K562 (cell line): ENCODE measurements at regions not wholly inside any gene's neighbourhood (a gene's known extent, or its start where the extent isn't known, plus 50 kb on each side); places are given as distances from the start of the nearest gene placed in this dataset.
A peak's percentile ranks its signal among the peaks of the same experiment; 100 is the strongest.

Experiments used
- ATAC-seq: fragments of 200-7000 bp; cut with Tn5 transposase; 3 replicates; pipeline ENCODE4 v1.9.1; 2020; ENCODE audit warnings: moderate library complexity
- BruUV-seq: library from RNA; stranded (reverse); fragments of 400-500 nt; replicated peaks from 2 replicates; lab custom pipeline; 2021; lab: Mats Ljungman, UMichigan
- CTCF ChIA-PET: fragments of 300-600 bp; formaldehyde crosslinking; extraction: SDS; loops from one replicate; lab custom pipeline; 2021; ENCODE audit warnings: low intra/inter-chr PET ratio; lab: Yijun Ruan, JAX
- POLR2A ChIA-PET: fragments of 300-600, 350-650 bp; sonication (Branson Sonifier 250); formaldehyde crosslinking; extraction: SDS; loops from one replicate; lab custom pipeline; 2021; ENCODE audit warnings: antibody characterized with exemption, inconsistent platforms; lab: Yijun Ruan, JAX
- DNase-seq, 4 experiments: peaks; one replicate each; pipeline versions ENCODE4 v3.0.0 to v3.0.0-alpha.2; 2011 to 2018; ENCODE audit warnings: low spot score in 3 of 4, mixed read lengths in 3 of 4; ENCODE audit errors: extremely low read depth in 1 of 4
- FAIRE-seq: peaks from 2 replicates; lab custom pipeline; 2011; peaks lifted over from hg19 to GRCh38; lab: Jason Lieb, UNC
- H2AFZ ChIP-seq: 2 replicates; pipeline ENCODE4 v1.6.0; 2011; ENCODE audit warnings: low read depth, low read length, control low read depth, inconsistent platforms
- H3K27ac ChIP-seq: fragments of 200-600 bp; 3 replicates; pipeline ENCODE4 v1.8.0; 2011; ENCODE audit warnings: low read depth, mild to moderate bottlenecking, control low read depth, inconsistent platforms, low read length, moderate library complexity, mixed read lengths; ENCODE audit errors: extremely low read depth
- H3K27me3 ChIP-seq, 2 experiments: fragments of 300-600 bp in 1 of 2; 2 replicates in 1 of 2; 3 replicates in 1 of 2; pipeline versions ENCODE4 v1.6.0 to v1.8.0; 2011; ENCODE audit warnings: inconsistent platforms in 2 of 2, low read length in 2 of 2, mild to moderate bottlenecking in 1 of 2, mixed read lengths in 1 of 2, moderate library complexity in 1 of 2; ENCODE audit not compliant: control insufficient read depth in 2 of 2, insufficient read depth in 2 of 2
- H3K36me3 ChIP-seq: fragments of 300-600 bp; 3 replicates; pipeline ENCODE4 v1.8.0; 2011; ENCODE audit warnings: mild to moderate bottlenecking, low read length, inconsistent platforms; ENCODE audit not compliant: control insufficient read depth, insufficient read depth
- H3K4me1 ChIP-seq, 2 experiments: fragments of 200-600 bp in 1 of 2; replicated peaks in 1 of 2; 2 replicates in 1 of 2; 3 replicates in 1 of 2; pipeline versions ENCODE4 v1.5.1 to v1.8.0; 2011; ENCODE audit warnings: inconsistent platforms in 2 of 2, low read length in 2 of 2, mild to moderate bottlenecking in 1 of 2, mixed read lengths in 1 of 2, moderate library complexity in 1 of 2; ENCODE audit not compliant: control insufficient read depth in 2 of 2, insufficient read depth in 2 of 2
- H3K4me2 ChIP-seq: 2 replicates; pipeline ENCODE4 v1.6.1; 2011; ENCODE audit warnings: low read length, control low read depth, inconsistent platforms, mixed read lengths; ENCODE audit not compliant: insufficient read depth
- H3K4me3 ChIP-seq: fragments of 200-600 bp; sonication (generic), shearing (Covaris generic); 2 replicates; pipeline ENCODE4 v1.5.1; 2016; ENCODE audit warnings: control low read depth, inconsistent platforms
- H3K79me2 ChIP-seq: fragments of 200-600 bp; 3 replicates; pipeline ENCODE4 v1.8.0; 2011; ENCODE audit warnings: low read length, inconsistent platforms; ENCODE audit not compliant: control insufficient read depth, insufficient read depth
- H3K9ac ChIP-seq, 2 experiments: 2 replicates each; pipeline versions ENCODE4 v1.6.0 to v1.6.1; 2011; ENCODE audit warnings: low read depth in 2 of 2, low read length in 2 of 2, control low read depth in 1 of 2, inconsistent platforms in 1 of 2, mild to moderate bottlenecking in 1 of 2, mixed read lengths in 1 of 2; ENCODE audit not compliant: insufficient read depth in 1 of 2
- H3K9me1 ChIP-seq: one replicate; pipeline ENCODE4 v1.6.0; 2011; ENCODE audit warnings: inconsistent platforms, mild to moderate bottlenecking, low read length, moderate library complexity; ENCODE audit not compliant: control insufficient read depth, insufficient read depth
- H3K9me3 ChIP-seq: replicated peaks from 2 replicates; pipeline ENCODE4 v1.5.1; 2011; ENCODE audit warnings: low read depth, low read length, inconsistent platforms; ENCODE audit not compliant: control insufficient read depth, insufficient read depth
- H4K20me1 ChIP-seq: replicated peaks from 2 replicates; pipeline ENCODE4 v1.6.1; 2011; ENCODE audit warnings: low read length, inconsistent platforms, mixed read lengths; ENCODE audit not compliant: control insufficient read depth, insufficient read depth
- CREM ChIP-seq: IDR thresholded peaks from 2 replicates; pipeline ENCODE4 v1.6.1; 2014; ENCODE audit warnings: antibody characterized with exemption, low read depth
- HNRNPH1 ChIP-seq: fragments of 200-400 bp; formaldehyde crosslinking; optimal IDR thresholded peaks from 2 replicates; pipeline ENCODE3; 2017; ENCODE audit warnings: low read depth, mild to moderate bottlenecking, low read length, moderate library complexity
- MAZ ChIP-seq, 2 experiments: fragments of 450-650 bp in 1 of 2; sonication (generic) in 1 of 2; formaldehyde crosslinking; IDR thresholded peaks in 1 of 2; conservative IDR thresholded peaks in 1 of 2; 2 replicates each; pipeline versions ENCODE4 v1.4.0 to v1.5.0; 2020; ENCODE audit warnings: mild to moderate bottlenecking in 1 of 2, missing genetic modification reagents in 1 of 2
- PTBP1 ChIP-seq: fragments of 200-400 bp; formaldehyde crosslinking; IDR thresholded peaks from 2 replicates; pipeline ENCODE4 v1.6.1; 2017; ENCODE audit warnings: low read depth, low read length
- RAD21 ChIP-seq, 2 experiments: fragments of 250-450 bp in 1 of 2; fragments of 450-650 bp in 1 of 2; sonication (Bioruptor Pico) in 1 of 2; formaldehyde crosslinking in 1 of 2; IDR thresholded peaks in 1 of 2; conservative IDR thresholded peaks in 1 of 2; 2 replicates each; pipeline versions ENCODE4 v1.4.0 to v1.8.0; 2020 to 2022; ENCODE audit warnings: mild to moderate bottlenecking in 2 of 2, moderate library complexity in 1 of 2
- RAD51 ChIP-seq: fragments of 450-650 bp; IDR thresholded peaks from 2 replicates; pipeline ENCODE4 v1.7.1; 2016; ENCODE audit warnings: low read depth, mild to moderate bottlenecking, borderline replicate concordance
- VEZF1 ChIP-seq: fragments of 200-800 bp; sonication (Bioruptor generic); IDR thresholded peaks from 2 replicates; pipeline ENCODE4 v1.6.1; 2017; ENCODE audit warnings: missing genetic modification characterization, missing compliant biosample characterization
- YY1 ChIP-seq, 3 experiments: IDR thresholded peaks; 2 replicates each; pipeline ENCODE4 v1.6.1; 2011; ENCODE audit warnings: low read length in 2 of 3, mild to moderate bottlenecking in 2 of 3, moderate library complexity in 2 of 3, borderline replicate concordance in 1 of 3, control low read depth in 1 of 3, low read depth in 1 of 3; ENCODE audit not compliant: insufficient read depth in 3 of 3, insufficient replicate concordance in 2 of 3, control insufficient read depth in 1 of 3, insufficient read length in 1 of 3; ENCODE audit errors: extremely low read depth in 1 of 3
- ZNF507 ChIP-seq: conservative IDR thresholded peaks from 2 replicates; pipeline ENCODE4 v1.6.1; 2017; ENCODE audit warnings: missing genetic modification characterization, missing compliant biosample characterization
- ZNF699 ChIP-seq: fragments of 250-450 bp; sonication (Bioruptor Pico); IDR thresholded peaks from 2 replicates; pipeline ENCODE4 v1.8.0; 2021; ENCODE audit warnings: mild to moderate bottlenecking, moderate library complexity; ENCODE audit not compliant: insufficient replicate concordance
- ZNF778 ChIP-seq: fragments of 450-650 bp; formaldehyde crosslinking; IDR thresholded peaks from 2 replicates; pipeline ENCODE4 v1.4.0; 2020; ENCODE audit warnings: mild to moderate bottlenecking, moderate library complexity
- ZNF79 ChIP-seq: fragments of 250-450 bp; sonication (Bioruptor Pico); IDR thresholded peaks from 2 replicates; pipeline ENCODE4 v1.4.0; 2020; ENCODE audit warnings: low read depth, mild to moderate bottlenecking, moderate library complexity
- WGBS: fragments of 100-300 bp; shearing (Covaris generic); methylation state at CpG from one replicate; pipeline ENCODE4 v1.1.6; 2016; ENCODE audit warnings: low coverage, mixed read lengths; ENCODE audit not compliant: insufficient coverage; ENCODE audit errors: missing lambda C conversion rate; 5-methylcytosine and 5-hydroxymethylcytosine counted together
- in situ Hi-C: fragments of 300-500 bp; cut with MboI; formaldehyde crosslinking; loops from 4 replicates; pipeline ENCODE4 v1.15.0; 2018; ENCODE audit warnings: inconsistent platforms, mixed read lengths
- intact Hi-C: fragments of 100-400 bp; cut with micrococcal nuclease; formaldehyde crosslinking; loops from 2 replicates; pipeline ENCODE4 v1.14.2; 2022

GRCh38 chr7:142327628-142328405 is 70.0 kb upstream of the PRSS58 start:
- Histone ChIP-seq H2AFZ (no peak overlapping the region), H3K4me2 (no peak overlapping the region), H3K4me1 (no peaks in the 10 kb centered on the region), H3K9me1 (no peaks in the 10 kb centered on the region), H3K27ac (no peak overlapping the region), H3K9ac (no peak overlapping the region), H3K27me3 (peaks cover 0 to 7% of the 10 kb centered on the region in 2 experiments; a peak in 1 of 5 replicates), H3K36me3 (no peaks in the 10 kb centered on the region), H3K4me3 (no peak overlapping the region), H3K9me3 (no peaks in the 10 kb centered on the region), H4K20me1 (no peaks in the 10 kb centered on the region), H3K79me2 (no peaks in the 10 kb centered on the region)
- FAIRE-seq = no peak
- no TSS peak for BruUV-seq
- ChIA-PET POLR2A (no interaction called here), CTCF (no interaction called here)
- DNase-seq = no peak
- ATAC-seq = no peak
- WGBS = 0% methylated on average over 11 of the region's 11 CpGs
- intact Hi-C loops (no loop called here), in situ Hi-C loops (no loop called here)
- no peak for TF ChIP-seq YY1 (IDR thresholded peaks at IDR 0.05; ENCODE audit: borderline replicate concordance in 1 of 3, control insufficient read depth in 1 of 3, extremely low read depth in 1 of 3, insufficient read depth in 3 of 3, insufficient read length in 1 of 3, insufficient replicate concordance in 2 of 3, low read depth in 1 of 3, low read length in 2 of 3)

- Histone ChIP-seq H3K9me1 (no peaks in the 10 kb centered on the region), H3K4me2 (no peak overlapping the region), H3K79me2 (no peaks in the 10 kb centered on the region), H4K20me1 (peaks cover 3% of the 10 kb centered on the region; the same call in 1 of the 2 replicates), H3K27me3 (peaks cover 0 to 3% of the 10 kb centered on the region in 2 experiments; a peak in 1 of 5 replicates), H2AFZ (no peak overlapping the region), H3K4me3 (no peak overlapping the region), H3K9ac (no peak overlapping the region), H3K27ac (no peak overlapping the region), H3K4me1 (no peaks in the 10 kb centered on the region), H3K36me3 (no peaks in the 10 kb centered on the region), H3K9me3 (no peaks in the 10 kb centered on the region)
- WGBS = 0% methylated on average over 4 of the region's 4 CpGs
- no TSS peak for BruUV-seq
- intact Hi-C loops (no loop called here), in situ Hi-C loops (no loop called here)
- DNase-seq (peak; percentile 67 to 74 (median 70)), FAIRE-seq (peak; percentile 68), ATAC-seq (peak; percentile 97)
- CTCF ChIA-PET = interaction anchor here (1.1 kb wide), 1 partner anchor 20 kb away, joined by 3 read pairs; no protein-coding TSS in a partner anchor
- POLR2A ChIA-PET = no interaction called here
- 0 out of 4 replicates have a peak, but pooled peaks of 1 of the 2 experiments have one; percentile 22 for TF ChIP-seq MAZ (CRISPR knock-in tag; conservative IDR thresholded peaks at IDR 0.05 in 1 of 2, IDR thresholded peaks at IDR 0.05 in 1 of 2)
- TF ChIP-seq PTBP1 = no peak
- TF ChIP-seq VEZF1 (CRISPR knock-in tag) = peak; percentile 71
- TF ChIP-seq ZNF778 (CRISPR knock-in tag) = no peak
- TF ChIP-seq ZNF507 (tag) = no peak
- TF ChIP-seq HNRNPH1 = no peak
- TF ChIP-seq RAD51 = no peak
- TF ChIP-seq ZNF699 (CRISPR knock-in tag) = no peak
- no peak for TF ChIP-seq ZNF79
- peak in 1 of 2 experiments; percentile 20; a peak in 1 of 4 replicates for TF ChIP-seq RAD21 (CRISPR knock-in tag; conservative IDR thresholded peaks at IDR 0.05 in 1 of 2, IDR thresholded peaks at IDR 0.05 in 1 of 2)
- peak; percentile 38; the same call in 1 of the 2 replicates for TF ChIP-seq CREM
Observed at GRCh38 chr7:142323706-142324105, 65.8 kb upstream of the PRSS58 start.
